Activated CD8-positive, alpha-beta T cell treated with anti-CD3 and anti-CD28 coated beads for 36 hours (primary cell): ENCODE measurements at regions not wholly inside any gene's neighbourhood (a gene's known extent, or its start where the extent isn't known, plus 50 kb on each side); places are given as distances from the start of the nearest gene placed in this dataset.

Experiments
- ATAC-seq: fragments of 200-7000 bp; cut with Tn5 transposase; one replicate; pipeline ENCODE4 v1.10.0; 2021; ENCODE audit warnings: mild to moderate bottlenecking, moderate library complexity
- CTCF ChIA-PET: fragments of 350-600 bp; sonication (Branson Sonifier 250); formaldehyde crosslinking; loops from one replicate; lab custom pipeline; 2021; ENCODE audit warnings: antibody characterized with exemption; lab: Charles Lee
- POLR2A ChIA-PET: fragments of 350-600 bp; sonication (Branson Sonifier 250); formaldehyde crosslinking; loops from one replicate; lab custom pipeline; 2021; ENCODE audit warnings: antibody characterized with exemption; lab: Charles Lee
- DNase-seq: peaks from one replicate; pipeline ENCODE4 v3.0.0-alpha.2; 2020
- H3K27ac Mint-ChIP-seq: one replicate; pipeline ENCODE4 v1.8.0; 2021; ENCODE audit warnings: mild to moderate bottlenecking, mixed read lengths
- H3K27me3 Mint-ChIP-seq: one replicate; pipeline ENCODE4 v1.8.0; 2021; ENCODE audit warnings: mixed read lengths
- H3K36me3 Mint-ChIP-seq: one replicate; pipeline ENCODE4 v1.8.0; 2021; ENCODE audit warnings: low read depth, mixed read lengths
- H3K4me1 Mint-ChIP-seq: one replicate; pipeline ENCODE4 v1.8.0; 2021; ENCODE audit warnings: low read depth, mixed read lengths
- H3K4me3 Mint-ChIP-seq: one replicate; pipeline ENCODE4 v1.8.0; 2021; ENCODE audit warnings: mild to moderate bottlenecking, moderate library complexity, mixed read lengths
- H3K9me3 Mint-ChIP-seq: one replicate; pipeline ENCODE4 v1.8.0; 2021; ENCODE audit warnings: mixed read lengths
- CTCF ChIP-seq: fragments of 200-600 bp; IDR thresholded peaks from one replicate; pipeline ENCODE4 v1.8.0; 2022; ENCODE audit warnings: antibody characterized with exemption, mild to moderate bottlenecking
- intact Hi-C: fragments of 100-400 bp; cut with micrococcal nuclease; formaldehyde crosslinking; loops from one replicate; pipeline ENCODE4 v1.10.0; 2022

GRCh38 chr6:9657994-9658393 is 756.9 kb downstream of the TFAP2A start:
- no peak overlapping the region for H3K27ac Mint-ChIP-seq
- CTCF ChIA-PET, result no interaction called here

GRCh38 chr6:9647599-9647998 is 767.3 kb downstream of the TFAP2A start:
- DNase-seq, result no peak
- Mint-ChIP-seq H3K4me1 (no peaks in the 10 kb centered on the region), H3K9me3 (peaks cover 3% of the 10 kb centered on the region), H3K27me3 (no peaks in the 10 kb centered on the region), H3K27ac (no peak overlapping the region), H3K36me3 (no peaks in the 10 kb centered on the region), H3K4me3 (no peak overlapping the region)
- ChIA-PET POLR2A (no interaction called here), CTCF (no interaction called here)
- ATAC-seq, result no peak
- TF ChIP-seq CTCF, result no peak
- intact Hi-C loops, result no loop called here

More at GRCh38 chr6:9657994-9658393, 756.9 kb downstream of the TFAP2A start:
- no peak for TF ChIP-seq CTCF
- POLR2A ChIA-PET, result no interaction called here
- H3K36me3 Mint-ChIP-seq, result no peaks in the 10 kb centered on the region
- peaks cover 7% of the 10 kb centered on the region for H3K9me3 Mint-ChIP-seq
- ATAC-seq (no peak), DNase-seq (no peak)
- H3K4me1 Mint-ChIP-seq, result no peaks in the 10 kb centered on the region
- no peaks in the 10 kb centered on the region for H3K27me3 Mint-ChIP-seq
- intact Hi-C loops, result no loop called here
- H3K4me3 Mint-ChIP-seq, result no peak overlapping the region

GRCh38 chr6:9647071-9647445 is 767.8 kb downstream of the TFAP2A start:
- TF ChIP-seq CTCF, result no peak
- Mint-ChIP-seq H3K27me3 (no peaks in the 10 kb centered on the region), H3K9me3 (peaks cover 3% of the 10 kb centered on the region), H3K4me3 (no peak overlapping the region), H3K36me3 (no peaks in the 10 kb centered on the region), H3K4me1 (no peaks in the 10 kb centered on the region), H3K27ac (no peak overlapping the region)
- ChIA-PET POLR2A (no interaction called here), CTCF (interaction anchor here (1.3 kb wide), 1 partner anchor 10 kb away, joined by 3 read pairs; no protein-coding TSS in a partner anchor)
- intact Hi-C loops, result no loop called here
- DNase-seq (no peak), ATAC-seq (no peak)

- POLR2A ChIA-PET, result no interaction called here
- Mint-ChIP-seq H3K4me3 (no peak overlapping the region), H3K27ac (no peak overlapping the region), H3K27me3 (no peaks in the 10 kb centered on the region), H3K36me3 (no peaks in the 10 kb centered on the region), H3K4me1 (no peaks in the 10 kb centered on the region), H3K9me3 (peaks cover 3% of the 10 kb centered on the region)
- CTCF ChIA-PET, result interaction anchor here (1.3 kb wide), 1 partner anchor 9 kb away, joined by 3 read pairs; no protein-coding TSS in a partner anchor
- intact Hi-C loops, result no loop called here
- ATAC-seq (no peak), DNase-seq (no peak)
- no peak for TF ChIP-seq CTCF
These were observed 768.4 kb downstream of the TFAP2A start for GRCh38 chr6:9646342-9647070.

GRCh38 chr6:9638861-9639260 is 776.0 kb downstream of the TFAP2A start:
- no peaks in the 10 kb centered on the region for H3K36me3 Mint-ChIP-seq
- H3K27me3 Mint-ChIP-seq, result no peaks in the 10 kb centered on the region
- TF ChIP-seq CTCF, result no peak
- CTCF ChIA-PET, result interaction anchor here (1.2 kb wide), 1 partner anchor 15 kb away, joined by 3 read pairs; no protein-coding TSS in a partner anchor
- intact Hi-C loops, result no loop called here
- POLR2A ChIA-PET, result no interaction called here
- H3K4me1 Mint-ChIP-seq, result no peaks in the 10 kb centered on the region
- no peak overlapping the region for H3K4me3 Mint-ChIP-seq
- DNase-seq (no peak), ATAC-seq (no peak)
- H3K27ac Mint-ChIP-seq, result no peak overlapping the region
- no peaks in the 10 kb centered on the region for H3K9me3 Mint-ChIP-seq
